Trophoblast cell (in vitro differentiated cells and primary cell): ENCODE measurements at regions not wholly inside any gene's neighbourhood (a gene's known extent, or its start where the extent isn't known, plus 50 kb on each side); places are given as distances from the start of the nearest gene placed in this dataset.
A peak's percentile ranks its signal among the peaks of the same experiment; 100 is the strongest.

ENCODE experiments used
- DNase-seq, 2 donors: peaks; one replicate each; pipeline ENCODE4 v3.0.0-alpha.2; 2016
- H2AFZ ChIP-seq: 2 replicates; pipeline ENCODE4 v1.6.1; 2013; ENCODE audit warnings: low read length, moderate library complexity, mild to moderate bottlenecking; ENCODE audit not compliant: insufficient read depth, poor library complexity
- H2AK5ac ChIP-seq: 2 replicates; pipeline ENCODE4 v1.6.1; 2013; ENCODE audit warnings: mild to moderate bottlenecking, low read length
- H2BK120ac ChIP-seq: 2 replicates; pipeline ENCODE4 v1.6.1; 2013; ENCODE audit warnings: low read length, mild to moderate bottlenecking, moderate library complexity; ENCODE audit not compliant: insufficient read depth, poor library complexity
- H2BK12ac ChIP-seq: 2 replicates; pipeline ENCODE4 v1.6.1; 2013; ENCODE audit warnings: mild to moderate bottlenecking, low read length, moderate library complexity
- H2BK5ac ChIP-seq: 2 replicates; pipeline ENCODE4 v1.6.1; 2013; ENCODE audit warnings: low read length, low read depth, moderate library complexity, mild to moderate bottlenecking; ENCODE audit not compliant: poor library complexity
- H3K14ac ChIP-seq: 2 replicates; pipeline ENCODE4 v1.6.1; 2013; ENCODE audit warnings: mild to moderate bottlenecking, low read length
- H3K18ac ChIP-seq: 2 replicates; pipeline ENCODE4 v1.6.1; 2013; ENCODE audit warnings: mild to moderate bottlenecking, low read length
- H3K23ac ChIP-seq: 2 replicates; pipeline ENCODE4 v1.6.1; 2013; ENCODE audit warnings: low read length
- H3K27ac ChIP-seq: 2 replicates; pipeline ENCODE4 v1.5.1; 2013; ENCODE audit warnings: low read depth, mild to moderate bottlenecking, inconsistent platforms, low read length, moderate library complexity
- H3K27me3 ChIP-seq: 2 replicates; pipeline ENCODE4 v1.6.1; 2013; ENCODE audit warnings: inconsistent platforms, mild to moderate bottlenecking, low read length, moderate library complexity; ENCODE audit not compliant: insufficient read depth
- H3K36me3 ChIP-seq, 2 experiments: 1 replicate in 1 of 2; 2 replicates in 1 of 2; pipeline ENCODE4 v1.6.1; 2013; ENCODE audit warnings: low read length in 2 of 2, mild to moderate bottlenecking in 2 of 2, moderate library complexity in 1 of 2; ENCODE audit not compliant: insufficient read depth in 2 of 2, control insufficient read depth in 1 of 2
- H3K4ac ChIP-seq: 2 replicates; pipeline ENCODE4 v1.6.1; 2013; ENCODE audit warnings: low read depth, mild to moderate bottlenecking, low read length, moderate library complexity
- H3K4me1 ChIP-seq, 2 experiments: 1 replicate in 1 of 2; 2 replicates in 1 of 2; pipeline ENCODE4 v1.6.1; 2013; ENCODE audit warnings: low read length in 2 of 2, mild to moderate bottlenecking in 2 of 2, moderate library complexity in 1 of 2; ENCODE audit not compliant: insufficient read depth in 2 of 2, control insufficient read depth in 1 of 2
- H3K4me2 ChIP-seq: 2 replicates; pipeline ENCODE4 v1.6.1; 2013; ENCODE audit warnings: inconsistent platforms, mild to moderate bottlenecking, low read length, moderate library complexity
- H3K4me3 ChIP-seq: 2 replicates; pipeline ENCODE4 v1.5.1; 2013; ENCODE audit warnings: mild to moderate bottlenecking, low read depth, low read length, inconsistent platforms
- H3K79me1 ChIP-seq: one replicate; pipeline ENCODE4 v1.6.1; 2013; ENCODE audit warnings: low read length
- H3K79me2 ChIP-seq: 2 replicates; pipeline ENCODE4 v1.6.1; 2013; ENCODE audit warnings: low read length, mild to moderate bottlenecking; ENCODE audit not compliant: control insufficient read depth, insufficient read depth, poor library complexity
- H3K9ac ChIP-seq: 2 replicates; pipeline ENCODE4 v1.6.1; 2013; ENCODE audit warnings: mild to moderate bottlenecking, low read length
- H3K9me3 ChIP-seq: 2 replicates; pipeline ENCODE4 v1.6.1; 2013; ENCODE audit warnings: low read depth, mild to moderate bottlenecking, control low read depth, inconsistent platforms, low read length; ENCODE audit not compliant: insufficient read depth
- H4K12ac ChIP-seq: 2 replicates; pipeline ENCODE4 v1.6.1; 2013; ENCODE audit warnings: low read depth, mild to moderate bottlenecking, low read length, moderate library complexity
- H4K8ac ChIP-seq: 2 replicates; pipeline ENCODE4 v1.6.1; 2013; ENCODE audit warnings: low read depth, mild to moderate bottlenecking, low read length, moderate library complexity
- H4K91ac ChIP-seq: one replicate; pipeline ENCODE4 v1.6.1; 2013; ENCODE audit warnings: low read depth, mild to moderate bottlenecking, low read length, moderate library complexity
- WGBS: extraction: QIAGEN DNeasy Blood & Tissue Kit; methylation state at CpG from one replicate; pipeline ENCODE4 v1.1.7; 2013; ENCODE audit warnings: missing lambda C conversion rate; ENCODE audit not compliant: insufficient read length, insufficient coverage; ENCODE audit errors: extremely low coverage; 5-methylcytosine and 5-hydroxymethylcytosine counted together

GRCh38 chr4:128390475-128390996, 102.9 kb upstream of the PGRMC2 start:
- Histone ChIP-seq H2AK5ac (no peak overlapping the region), H3K4ac (no peak overlapping the region), H3K4me2 (no peak overlapping the region), H2AFZ (no peak overlapping the region), H3K18ac (no peak overlapping the region), H3K36me3 (no peaks in the 10 kb centered on the region), H3K27me3 (no peaks in the 10 kb centered on the region), H3K4me1 (peaks cover 22 to 28% of the 10 kb centered on the region in 2 experiments), H2BK120ac (no peak overlapping the region), H2BK5ac (no peak overlapping the region), H2BK12ac (no peak overlapping the region), H3K23ac (no peak overlapping the region), H3K79me2 (peaks cover 5% of the 10 kb centered on the region), H3K27ac (no peak overlapping the region), H3K9ac (no peak overlapping the region), H4K91ac (no peak overlapping the region), H3K4me3 (no peak overlapping the region), H3K14ac (no peak overlapping the region), H4K12ac (no peak overlapping the region), H3K79me1 (peaks cover 29% of the 10 kb centered on the region), H3K9me3 (no peaks in the 10 kb centered on the region), H4K8ac (no peak overlapping the region)
- no CpG with 5 or more reads among the region's 5 CpGs for WGBS
- no peak for DNase-seq

GRCh38 chr4:128388796-128389195, 101.2 kb upstream of the PGRMC2 start:
- Histone ChIP-seq H3K4me2 (no peak overlapping the region), H4K12ac (no peak overlapping the region), H3K9ac (no peak overlapping the region), H3K14ac (no peak overlapping the region), H3K27ac (no peak overlapping the region), H3K79me2 (peaks cover 3% of the 10 kb centered on the region), H4K91ac (peak overlapping the region; percentile 33), H3K4me1 (peaks cover 24 to 33% of the 10 kb centered on the region in 2 experiments), H2BK120ac (peak overlapping the region; percentile 50), H3K27me3 (no peaks in the 10 kb centered on the region), H3K4me3 (no peak overlapping the region), H3K79me1 (peaks cover 33% of the 10 kb centered on the region), H3K36me3 (no peaks in the 10 kb centered on the region), H3K23ac (no peak overlapping the region), H2AFZ (no peak overlapping the region), H3K9me3 (no peaks in the 10 kb centered on the region), H3K4ac (no peak overlapping the region), H2BK12ac (peak overlapping the region; percentile 42), H3K18ac (no peak overlapping the region), H2AK5ac (no peak overlapping the region), H2BK5ac (no peak overlapping the region), H4K8ac (no peak overlapping the region)
- DNase-seq: no peak
- WGBS: no CpG with 5 or more reads among the region's 2 CpGs

- peak; percentile 84 to 86 for DNase-seq
- Histone ChIP-seq H3K9ac (no peak overlapping the region), H3K9me3 (no peaks in the 10 kb centered on the region), H3K79me2 (peaks cover 3% of the 10 kb centered on the region), H3K36me3 (no peaks in the 10 kb centered on the region), H2BK120ac (peak overlapping the region; percentile 88), H3K79me1 (peaks cover 37% of the 10 kb centered on the region), H2AFZ (no peak overlapping the region), H2BK5ac (peak overlapping the region; percentile 55), H3K23ac (no peak overlapping the region), H3K27ac (peak overlapping the region; percentile 88), H3K4me1 (peaks cover 24 to 33% of the 10 kb centered on the region in 2 experiments), H4K91ac (peak overlapping the region; percentile 87), H4K12ac (no peak overlapping the region), H3K14ac (peak overlapping the region; percentile 45), H3K27me3 (no peaks in the 10 kb centered on the region), H3K4me3 (no peak overlapping the region), H2BK12ac (peak overlapping the region; percentile 95), H4K8ac (peak overlapping the region; percentile 54), H2AK5ac (peak overlapping the region; percentile 45), H3K18ac (peak overlapping the region; percentile 63), H3K4ac (peak overlapping the region; percentile 29), H3K4me2 (no peak overlapping the region)
- no CpG with 5 or more reads among the region's 3 CpGs for WGBS
Measured at GRCh38 chr4:128388352-128388630, 100.7 kb upstream of the PGRMC2 start.

- Histone ChIP-seq H4K8ac (peak overlapping the region; percentile 64), H3K36me3 (no peaks in the 10 kb centered on the region), H3K79me1 (peaks cover 38% of the 10 kb centered on the region), H4K12ac (peak overlapping the region; percentile 6), H4K91ac (peak overlapping the region; percentile 87), H2BK12ac (peak overlapping the region; percentile 95), H3K23ac (no peak overlapping the region), H2BK5ac (peak overlapping the region; percentile 70), H3K4ac (peak overlapping the region; percentile 38), H3K4me1 (peaks cover 24 to 33% of the 10 kb centered on the region in 2 experiments), H3K4me2 (no peak overlapping the region), H3K27ac (peak overlapping the region; percentile 88), H3K4me3 (no peak overlapping the region), H3K79me2 (peaks cover 3% of the 10 kb centered on the region), H2AK5ac (peak overlapping the region; percentile 57), H3K18ac (peak overlapping the region; percentile 68), H3K9me3 (no peaks in the 10 kb centered on the region), H2BK120ac (peak overlapping the region; percentile 91), H2AFZ (no peak overlapping the region), H3K14ac (peak overlapping the region; percentile 45), H3K9ac (peak overlapping the region; percentile 20), H3K27me3 (no peaks in the 10 kb centered on the region)
- DNase-seq: peak; percentile 16 to 74
- WGBS: no CpG with 5 or more reads among the region's 2 CpGs
Measured at GRCh38 chr4:128387600-128388351, 100.2 kb upstream of the PGRMC2 start.
